Femur (tissue), 1 donor: ENCODE measurements at regions not wholly inside any gene's neighbourhood (a gene's known extent, or its start where the extent isn't known, plus 50 kb on each side); places are given as distances from the start of the nearest gene placed in this dataset.

ENCODE experiments used
- DNase-seq: peaks from one replicate; pipeline ENCODE4 v3.0.0-alpha.2; 2017

GRCh38 chr5:39863926-39864552 is 439.3 kb upstream of the DAB2 start:
- DNase-seq = no peak

GRCh38 chr5:39857041-39857440 is 432.3 kb upstream of the DAB2 start:
- no peak for DNase-seq

GRCh38 chr5:39854771-39855410 is 430.1 kb upstream of the DAB2 start:
- no peak for DNase-seq

GRCh38 chr5:39850291-39850690 is 425.5 kb upstream of the DAB2 start:
- no peak for DNase-seq

GRCh38 chr5:39846144-39846543 is 421.4 kb upstream of the DAB2 start:
- DNase-seq = no peak

- DNase-seq = no peak
These were observed 419.0 kb upstream of the DAB2 start for GRCh38 chr5:39843767-39844166.

GRCh38 chr5:39835371-39835770 is 410.6 kb upstream of the DAB2 start:
- no peak for DNase-seq

GRCh38 chr5:39829441-39829840 is 404.7 kb upstream of the DAB2 start:
- no peak for DNase-seq

GRCh38 chr5:39826051-39826450 is 401.3 kb upstream of the DAB2 start:
- DNase-seq = no peak

GRCh38 chr5:39825301-39825700 is 400.5 kb upstream of the DAB2 start:
- DNase-seq = no peak

- no peak for DNase-seq
These were observed 397.2 kb upstream of the DAB2 start for GRCh38 chr5:39822020-39822419.

GRCh38 chr5:39816866-39817265 is 392.1 kb upstream of the DAB2 start:
- no peak for DNase-seq

- no peak for DNase-seq
These were observed 391.5 kb upstream of the DAB2 start for GRCh38 chr5:39816156-39816845.

- no peak for DNase-seq
These were observed 390.9 kb upstream of the DAB2 start for GRCh38 chr5:39815711-39816110.

GRCh38 chr5:39811381-39811780 is 386.6 kb upstream of the DAB2 start:
- DNase-seq = no peak

- DNase-seq = no peak
These were observed 383.9 kb upstream of the DAB2 start for GRCh38 chr5:39808656-39809055.

- no peak for DNase-seq
These were observed 376.5 kb upstream of the DAB2 start for GRCh38 chr5:39801306-39801705.

- no peak for DNase-seq
These were observed 375.3 kb upstream of the DAB2 start for GRCh38 chr5:39800042-39800601.

GRCh38 chr5:39799242-39799641 is 374.5 kb upstream of the DAB2 start:
- DNase-seq = no peak

GRCh38 chr5:39794513-39795210 is 369.9 kb upstream of the DAB2 start:
- DNase-seq = peak; percentile 31

- DNase-seq = no peak
These were observed 360.6 kb upstream of the DAB2 start for GRCh38 chr5:39785410-39785809.

- no peak for DNase-seq
These were observed 359.1 kb upstream of the DAB2 start for GRCh38 chr5:39783756-39784421.

- no peak for DNase-seq
These were observed 355.6 kb upstream of the DAB2 start for GRCh38 chr5:39780347-39780746.
